PC-9 (cell line): ENCODE measurements at regions not wholly inside any gene's neighbourhood (a gene's known extent, or its start where the extent isn't known, plus 50 kb on each side); places are given as distances from the start of the nearest gene placed in this dataset.

Source experiments
- BruUV-seq: library from RNA; stranded (reverse); fragments of 400-500 nt; replicated peaks from 2 replicates; lab custom pipeline; 2021; lab: Mats Ljungman, UMichigan
- CTCF ChIA-PET: fragments of 300-600 bp; sonication (Branson Sonifier 250); formaldehyde crosslinking; loops from one replicate; lab custom pipeline; 2022; ENCODE audit warnings: antibody characterized with exemption; lab: Charles Lee
- POLR2A ChIA-PET: fragments of 300-600 bp; sonication (Branson Sonifier 250); formaldehyde crosslinking; loops from one replicate; lab custom pipeline; 2022; ENCODE audit warnings: antibody characterized with exemption; ENCODE audit not compliant: unreplicated experiment; lab: Charles Lee
- DNase-seq, 2 experiments: peaks; one replicate each; pipeline versions ENCODE4 v3.0.0 to v3.0.0-alpha.2; 2015 to 2022; ENCODE audit warnings: mixed read lengths in 1 of 2
- H2AFZ ChIP-seq: fragments of 200-600 bp; sonication (generic); 2 replicates; pipeline ENCODE4 v1.8.1; 2017; ENCODE audit warnings: antibody characterized with exemption
- H3F3A ChIP-seq: fragments of 200-600 bp; sonication (generic); 2 replicates; pipeline ENCODE4 v1.8.1; 2017; ENCODE audit warnings: antibody characterized with exemption, mild to moderate bottlenecking, low read depth; ENCODE audit not compliant: insufficient read depth
- H3K27ac ChIP-seq: fragments of 200-600 bp; sonication (generic); 2 replicates; pipeline ENCODE4 v1.6.1; 2016; ENCODE audit warnings: mixed run types
- H3K27me3 ChIP-seq: fragments of 200-600 bp; sonication (generic); 2 replicates; pipeline ENCODE4 v1.6.1; 2016; ENCODE audit warnings: low read depth, mixed run types; ENCODE audit not compliant: insufficient read depth
- H3K36me3 ChIP-seq: fragments of 200-600 bp; sonication (generic); 2 replicates; pipeline ENCODE4 v1.6.1; 2016; ENCODE audit warnings: low read depth, mixed run types
- H3K4me1 ChIP-seq: fragments of 200-600 bp; sonication (generic); replicated peaks from 2 replicates; pipeline ENCODE4 v1.6.1; 2016; ENCODE audit warnings: mixed run types; ENCODE audit not compliant: insufficient read depth
- H3K4me2 ChIP-seq: fragments of 200-600 bp; sonication (generic); 2 replicates; pipeline ENCODE4 v1.6.1; 2017; ENCODE audit warnings: mixed run types
- H3K4me3 ChIP-seq: fragments of 200-600 bp; sonication (generic); 2 replicates; pipeline ENCODE4 v1.6.1; 2016; ENCODE audit warnings: mixed run types
- H3K79me2 ChIP-seq: fragments of 200-600 bp; sonication (generic); 2 replicates; pipeline ENCODE4 v1.6.1; 2017; ENCODE audit warnings: low read depth, mixed run types
- H3K9me2 ChIP-seq: fragments of 200-600 bp; sonication (generic); 2 replicates; pipeline ENCODE4 v1.8.1; 2017; ENCODE audit warnings: mild to moderate bottlenecking; ENCODE audit not compliant: insufficient read depth
- H3K9me3 ChIP-seq: fragments of 200-600 bp; sonication (generic); 2 replicates; pipeline ENCODE4 v1.8.1; 2016; ENCODE audit warnings: low read depth; ENCODE audit not compliant: insufficient read depth
- H4K20me1 ChIP-seq: fragments of 200-600 bp; sonication (generic); 2 replicates; pipeline ENCODE4 v1.8.1; 2017; ENCODE audit not compliant: insufficient read depth
- CTCF ChIP-seq: fragments of 200-600 bp; sonication (generic); conservative IDR thresholded peaks from 2 replicates; pipeline ENCODE4 v1.6.1; 2017; ENCODE audit warnings: mixed run types, antibody characterized with exemption, mild to moderate bottlenecking, moderate library complexity
- EZH2 ChIP-seq: fragments of 200-600 bp; sonication (generic); IDR thresholded peaks from 2 replicates; pipeline ENCODE4 v1.8.0; 2017; ENCODE audit warnings: antibody characterized with exemption, low read depth
- intact Hi-C: fragments of 100-400 bp; cut with micrococcal nuclease; formaldehyde crosslinking; loops from one replicate; pipeline ENCODE4 v1.10.0; 2022; ENCODE audit not compliant: unreplicated experiment

- Histone ChIP-seq H3K79me2 (no peaks in the 10 kb centered on the region), H3K4me1 (no peaks in the 10 kb centered on the region), H3K27me3 (no peaks in the 10 kb centered on the region), H3F3A (no peaks in the 10 kb centered on the region), H3K4me3 (no peak overlapping the region), H3K4me2 (no peak overlapping the region), H3K27ac (no peak overlapping the region), H3K9me3 (no peaks in the 10 kb centered on the region), H3K36me3 (no peaks in the 10 kb centered on the region), H3K9me2 (no peaks in the 10 kb centered on the region), H4K20me1 (no peaks in the 10 kb centered on the region), H2AFZ (no peak overlapping the region; the same call in 1 of the 2 replicates)
- no peak for TF ChIP-seq CTCF
- TF ChIP-seq EZH2, result no peak
- DNase-seq, result peak in 1 of 2 experiments; percentile 50
- BruUV-seq, result no TSS peak
- ChIA-PET CTCF (no interaction called here), POLR2A (no interaction called here)
- intact Hi-C loops, result no loop called here
Observed at GRCh38 chr5:125719681-125720347, 703.4 kb upstream of the GRAMD2B start.

- no peaks in the 10 kb centered on the region for H3K79me2 ChIP-seq
- no peaks in the 10 kb centered on the region for H4K20me1 ChIP-seq
- ChIA-PET CTCF (no interaction called here), POLR2A (no interaction called here)
- H3K4me1 ChIP-seq, result no peaks in the 10 kb centered on the region
- H3K9me3 ChIP-seq, result no peaks in the 10 kb centered on the region
- no peak overlapping the region for H2AFZ ChIP-seq
- H3F3A ChIP-seq, result no peaks in the 10 kb centered on the region
- no TSS peak for BruUV-seq
- intact Hi-C loops, result no loop called here
- no peak for DNase-seq
- no peak overlapping the region for H3K4me2 ChIP-seq
- no peak for TF ChIP-seq CTCF
- TF ChIP-seq EZH2, result no peak
- no peak overlapping the region for H3K4me3 ChIP-seq
- H3K27ac ChIP-seq, result no peak overlapping the region
- no peaks in the 10 kb centered on the region for H3K36me3 ChIP-seq
- H3K27me3 ChIP-seq, result no peaks in the 10 kb centered on the region
- no peaks in the 10 kb centered on the region for H3K9me2 ChIP-seq
Observed at GRCh38 chr5:125720348-125720685, 702.9 kb upstream of the GRAMD2B start.

GRCh38 chr5:125720721-125721120 lies 702.5 kb upstream of the GRAMD2B start:
- no peaks in the 10 kb centered on the region for H3K27me3 ChIP-seq
- ChIA-PET POLR2A (no interaction called here), CTCF (no interaction called here)
- H3K79me2 ChIP-seq, result no peaks in the 10 kb centered on the region
- no peak for DNase-seq
- peaks cover 2% of the 10 kb centered on the region; the same call in 1 of the 2 replicates for H3K9me2 ChIP-seq
- H3K4me2 ChIP-seq, result no peak overlapping the region
- intact Hi-C loops, result no loop called here
- no peaks in the 10 kb centered on the region for H3K4me1 ChIP-seq
- no peaks in the 10 kb centered on the region for H3F3A ChIP-seq
- TF ChIP-seq CTCF, result no peak
- TF ChIP-seq EZH2, result no peak
- BruUV-seq, result no TSS peak
- no peak overlapping the region for H3K4me3 ChIP-seq
- no peaks in the 10 kb centered on the region for H4K20me1 ChIP-seq
- H2AFZ ChIP-seq, result no peak overlapping the region
- H3K27ac ChIP-seq, result no peak overlapping the region
- H3K9me3 ChIP-seq, result no peaks in the 10 kb centered on the region
- no peaks in the 10 kb centered on the region for H3K36me3 ChIP-seq
